C4-2B (cell line): ENCODE measurements at regions not wholly inside any gene's neighbourhood (a gene's known extent, or its start where the extent isn't known, plus 50 kb on each side); places are given as distances from the start of the nearest gene placed in this dataset.

Experiments
- ZFX ChIP-seq: fragments of 450-650 bp; IDR thresholded peaks from 2 replicates; pipeline ENCODE4 v1.6.1; 2017
- TF ChIP-seq, protein P1 (sequence below): fragments of 450-650 bp; conservative IDR thresholded peaks from 2 replicates; pipeline ENCODE4 v1.5.1; 2017; ENCODE audit warnings: mild to moderate bottlenecking

DNA sequence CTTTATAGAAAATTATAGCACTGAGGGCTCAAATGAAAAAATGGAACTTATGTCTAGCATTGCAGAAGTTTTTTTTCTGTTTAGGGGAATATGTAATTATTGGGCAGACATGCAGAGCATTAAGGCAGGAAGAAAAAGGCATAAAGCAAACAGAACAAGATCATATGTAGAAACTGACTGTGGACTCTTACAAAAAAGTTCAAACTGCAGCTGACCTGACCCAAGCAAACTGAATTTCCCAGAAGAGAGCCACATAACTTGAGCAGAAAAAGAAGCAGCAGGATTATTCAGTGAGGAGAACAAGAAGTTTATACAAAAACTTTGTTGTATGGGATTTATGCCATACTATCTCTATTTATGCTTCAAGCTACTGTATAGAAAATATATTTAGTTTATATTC, 250.9 kb downstream of the PHF14 start:
- TF ChIP-seq, protein P1, sequence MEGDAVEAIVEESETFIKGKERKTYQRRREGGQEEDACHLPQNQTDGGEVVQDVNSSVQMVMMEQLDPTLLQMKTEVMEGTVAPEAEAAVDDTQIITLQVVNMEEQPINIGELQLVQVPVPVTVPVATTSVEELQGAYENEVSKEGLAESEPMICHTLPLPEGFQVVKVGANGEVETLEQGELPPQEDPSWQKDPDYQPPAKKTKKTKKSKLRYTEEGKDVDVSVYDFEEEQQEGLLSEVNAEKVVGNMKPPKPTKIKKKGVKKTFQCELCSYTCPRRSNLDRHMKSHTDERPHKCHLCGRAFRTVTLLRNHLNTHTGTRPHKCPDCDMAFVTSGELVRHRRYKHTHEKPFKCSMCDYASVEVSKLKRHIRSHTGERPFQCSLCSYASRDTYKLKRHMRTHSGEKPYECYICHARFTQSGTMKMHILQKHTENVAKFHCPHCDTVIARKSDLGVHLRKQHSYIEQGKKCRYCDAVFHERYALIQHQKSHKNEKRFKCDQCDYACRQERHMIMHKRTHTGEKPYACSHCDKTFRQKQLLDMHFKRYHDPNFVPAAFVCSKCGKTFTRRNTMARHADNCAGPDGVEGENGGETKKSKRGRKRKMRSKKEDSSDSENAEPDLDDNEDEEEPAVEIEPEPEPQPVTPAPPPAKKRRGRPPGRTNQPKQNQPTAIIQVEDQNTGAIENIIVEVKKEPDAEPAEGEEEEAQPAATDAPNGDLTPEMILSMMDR, result no peak
- TF ChIP-seq ZFX, result no peak
